ENCODE measurements at regions not wholly inside any gene's neighbourhood (a gene's known extent, or its start where the extent isn't known, plus 50 kb on each side); places are given as distances from the start of the nearest gene placed in this dataset.
"Not testable (repeated sequence)": the region's sequence is repeated elsewhere in the genome, so short reads cannot be mapped to it uniquely, and the experiment has no call there.

DNA sequence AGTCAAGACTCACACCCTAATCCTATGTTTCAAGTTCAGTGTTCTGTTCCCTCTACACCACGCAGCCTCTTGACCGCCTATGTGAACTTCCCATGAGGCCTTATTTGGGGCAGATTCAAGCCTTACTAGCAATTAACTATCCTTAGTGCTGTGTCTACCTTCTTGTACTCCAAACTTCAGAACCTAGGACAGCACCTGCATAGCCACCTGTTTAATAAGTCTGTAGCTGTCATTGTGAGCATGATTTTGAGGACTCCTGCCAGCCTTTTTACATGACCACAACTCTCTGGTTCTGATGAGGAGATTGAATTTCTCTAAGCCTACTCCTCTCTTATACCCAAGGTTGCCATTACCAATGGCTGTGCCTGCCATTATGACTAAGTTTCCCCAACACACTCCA is 50.8 kb upstream of the PCSK1 start:
- DNase-seq, result peak in 1 of 6 experiments; percentile 6

- DNase-seq, result no peak
Measured at GRCh38 chr5:96487859-96488258, 54.8 kb upstream of the PCSK1 start.

GRCh38 chr5:96489532-96489931 is 56.5 kb upstream of the PCSK1 start:
- DNase-seq, result no peak

GRCh38 chr5:96492459-96493047 is 59.5 kb upstream of the PCSK1 start:
- no peak for DNase-seq

- no peak for DNase-seq
Measured at GRCh38 chr5:96493219-96493790, 60.3 kb upstream of the PCSK1 start.

GRCh38 chr5:96495412-96495811 is 62.4 kb upstream of the PCSK1 start:
- not testable (repeated sequence) for DNase-seq

- DNase-seq, result not testable (repeated sequence)
Measured at GRCh38 chr5:96497027-96497426, 64.0 kb upstream of the PCSK1 start.

DNA sequence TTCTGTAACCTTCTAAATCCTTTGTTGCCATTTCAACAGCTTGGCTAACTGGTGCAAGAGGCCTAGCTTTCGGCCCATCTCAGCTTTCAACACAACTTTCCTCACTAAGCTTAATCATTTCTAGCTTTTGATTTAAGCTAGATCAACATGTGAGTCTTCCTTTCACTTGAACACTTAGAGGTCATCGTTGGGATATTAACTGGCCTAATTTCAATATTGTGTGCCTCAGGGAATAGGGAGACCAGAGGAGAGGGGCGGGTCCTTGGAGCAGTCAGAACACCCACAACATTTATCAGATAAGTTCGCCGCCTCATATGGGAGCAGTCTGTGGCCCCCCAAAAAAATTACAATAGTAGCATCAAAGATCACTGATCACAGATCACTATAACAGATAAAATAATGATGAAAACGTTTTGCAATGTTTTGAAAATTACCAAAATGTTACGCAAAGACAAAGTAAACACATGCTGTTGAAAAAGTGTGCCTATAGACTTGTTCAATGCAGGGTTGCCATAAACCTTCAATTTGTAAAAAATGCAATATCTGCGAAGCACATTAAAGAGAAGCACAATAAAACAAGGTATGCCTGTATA is 66.8 kb upstream of the PCSK1 start:
- no peak for DNase-seq

GRCh38 chr5:96501991-96502646 is 69.1 kb upstream of the PCSK1 start:
- no peak for DNase-seq

- no peak for DNase-seq
Measured at GRCh38 chr5:96503501-96504236, 70.6 kb upstream of the PCSK1 start.

- DNase-seq, result no peak
Measured at GRCh38 chr5:96506376-96506775, 73.3 kb upstream of the PCSK1 start.

DNA sequence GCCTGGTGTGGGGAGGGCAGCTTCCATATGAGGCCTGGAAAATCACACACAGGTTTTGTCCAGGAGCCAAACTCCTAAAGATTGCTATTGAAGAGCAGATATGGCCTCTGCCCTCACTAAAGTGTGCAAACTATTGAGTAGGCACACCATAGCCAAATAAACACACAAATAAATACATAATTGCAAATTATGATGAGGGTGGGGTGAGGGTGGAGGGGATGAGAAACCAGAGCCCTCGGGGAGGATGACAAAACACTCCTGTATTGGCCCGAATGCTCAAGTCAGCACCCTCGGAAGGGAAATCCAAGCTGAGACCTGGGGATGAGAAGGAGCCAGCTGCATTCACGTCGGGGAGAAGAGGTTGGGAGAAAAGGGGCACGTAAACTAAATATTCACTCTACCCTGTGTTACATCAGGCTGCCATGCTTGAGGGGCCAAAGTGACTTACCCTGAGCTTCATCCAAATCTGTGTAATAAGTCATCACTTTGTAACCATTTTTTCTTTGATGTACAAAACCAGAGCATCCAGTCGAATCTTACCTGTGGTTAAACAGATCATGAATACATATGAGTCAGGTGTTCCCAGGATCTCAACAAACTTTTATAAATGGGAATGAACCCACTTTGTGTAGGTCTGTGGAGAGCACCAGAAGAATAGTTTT is 73.9 kb upstream of the PCSK1 start:
- DNase-seq, result no peak

DNA sequence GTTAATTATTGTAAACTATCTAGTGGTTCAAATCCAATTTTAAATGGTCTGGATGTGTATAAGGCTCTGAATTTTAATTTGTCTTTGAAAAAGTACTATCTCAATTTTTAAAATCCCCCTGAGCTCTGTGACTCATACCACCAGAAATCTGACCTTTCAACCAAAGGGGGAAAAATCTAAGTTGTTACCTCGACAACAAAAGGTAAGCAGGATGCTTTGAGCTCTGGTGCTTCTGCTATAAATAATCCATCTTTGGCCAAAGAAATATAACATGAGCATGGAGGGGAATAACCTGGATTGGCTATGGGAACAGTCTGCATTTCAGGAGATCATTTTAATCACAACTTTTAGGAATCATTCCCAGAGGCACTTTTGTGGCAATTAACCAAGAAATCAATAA is 76.3 kb upstream of the PCSK1 start:
- DNase-seq, result no peak

DNA sequence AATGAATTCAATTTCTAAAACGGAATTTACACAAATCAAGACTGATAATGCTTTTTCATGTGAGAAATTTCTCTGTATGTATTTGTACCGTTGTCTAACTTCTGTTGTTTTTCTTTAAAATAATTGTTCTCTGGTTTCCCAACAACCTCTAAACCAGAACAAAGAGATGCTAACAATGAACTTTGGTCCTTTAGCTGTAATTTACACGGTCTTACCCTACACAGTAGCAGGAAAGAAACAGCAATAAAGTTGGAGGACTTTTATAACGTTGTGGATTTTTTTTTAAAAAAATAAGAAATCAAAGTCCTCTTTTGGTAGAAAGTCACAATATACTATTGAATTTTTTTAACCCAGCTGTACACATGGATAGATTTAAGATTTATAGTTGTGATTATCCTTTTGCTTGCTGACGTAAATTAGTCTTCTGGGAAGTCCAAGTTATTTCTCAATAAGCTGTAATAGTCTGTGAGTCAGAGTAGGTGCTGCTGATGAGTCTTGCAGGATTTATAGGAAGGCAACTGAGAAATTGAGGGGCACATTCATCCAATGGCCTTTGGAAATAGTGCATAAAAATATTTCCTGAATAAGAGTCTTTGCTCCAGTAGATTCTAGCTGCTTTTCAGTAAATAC is 76.8 kb upstream of the PCSK1 start:
- no peak for DNase-seq

GRCh38 chr5:96516631-96517071 is 83.6 kb upstream of the PCSK1 start:
- DNase-seq, result no peak

GRCh38 chr5:96517295-96517694 is 84.2 kb upstream of the PCSK1 start:
- no peak for DNase-seq

DNA sequence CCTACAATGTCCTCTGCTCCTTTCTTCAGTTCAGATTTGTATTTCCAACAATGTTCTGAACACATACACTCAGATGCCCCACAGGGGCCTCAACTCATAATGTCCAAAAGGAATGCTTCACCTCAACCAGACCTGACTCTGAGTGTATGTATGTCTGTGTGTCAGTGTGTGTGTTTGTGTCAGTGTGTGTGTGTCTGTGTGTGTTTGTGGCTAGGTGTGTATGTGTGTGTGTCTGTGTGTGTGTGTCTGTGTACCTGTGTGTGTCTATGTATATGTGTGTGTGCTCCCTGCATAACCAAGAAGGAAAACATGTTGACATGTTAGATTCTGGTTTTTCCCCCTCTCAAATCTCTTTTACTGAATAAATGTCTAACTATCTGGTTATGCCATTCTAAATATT is 87.3 kb upstream of the PCSK1 start:
- DNase-seq, result no peak

DNA sequence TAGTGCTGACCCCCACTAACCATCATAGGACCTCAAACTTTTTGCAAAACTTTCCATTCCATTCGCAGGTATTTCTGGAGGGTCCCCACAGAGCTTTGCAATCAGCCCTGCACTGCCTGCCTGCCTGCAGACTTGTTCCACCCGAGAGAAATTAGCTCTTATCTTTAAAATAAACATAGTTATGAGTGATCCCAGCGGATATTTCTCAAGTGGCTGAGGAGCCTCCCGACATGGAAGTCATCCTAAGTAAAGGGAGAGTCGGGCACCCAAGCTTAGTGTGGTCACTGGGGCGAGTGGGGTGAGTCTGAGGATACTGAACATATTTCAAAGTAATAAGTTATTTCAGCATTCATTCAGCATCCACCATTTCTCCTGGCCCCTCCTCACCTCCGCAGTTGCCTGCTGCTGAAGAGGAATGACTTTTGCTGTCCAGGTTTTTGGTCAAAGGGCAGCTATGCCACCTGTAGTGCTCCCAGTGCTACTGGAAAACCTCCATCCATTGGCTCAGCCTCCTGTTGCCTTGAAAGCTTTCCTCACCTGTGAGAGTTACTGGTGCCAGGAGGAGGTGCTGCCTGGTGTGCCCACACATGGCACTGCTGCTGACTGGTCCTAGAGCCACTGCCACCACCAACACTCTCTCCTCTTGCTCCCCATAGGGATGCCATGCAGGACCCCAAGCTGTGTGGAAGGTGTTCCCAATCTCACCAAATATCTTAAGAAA is 89.7 kb upstream of the PCSK1 start:
- no peak for DNase-seq

DNA sequence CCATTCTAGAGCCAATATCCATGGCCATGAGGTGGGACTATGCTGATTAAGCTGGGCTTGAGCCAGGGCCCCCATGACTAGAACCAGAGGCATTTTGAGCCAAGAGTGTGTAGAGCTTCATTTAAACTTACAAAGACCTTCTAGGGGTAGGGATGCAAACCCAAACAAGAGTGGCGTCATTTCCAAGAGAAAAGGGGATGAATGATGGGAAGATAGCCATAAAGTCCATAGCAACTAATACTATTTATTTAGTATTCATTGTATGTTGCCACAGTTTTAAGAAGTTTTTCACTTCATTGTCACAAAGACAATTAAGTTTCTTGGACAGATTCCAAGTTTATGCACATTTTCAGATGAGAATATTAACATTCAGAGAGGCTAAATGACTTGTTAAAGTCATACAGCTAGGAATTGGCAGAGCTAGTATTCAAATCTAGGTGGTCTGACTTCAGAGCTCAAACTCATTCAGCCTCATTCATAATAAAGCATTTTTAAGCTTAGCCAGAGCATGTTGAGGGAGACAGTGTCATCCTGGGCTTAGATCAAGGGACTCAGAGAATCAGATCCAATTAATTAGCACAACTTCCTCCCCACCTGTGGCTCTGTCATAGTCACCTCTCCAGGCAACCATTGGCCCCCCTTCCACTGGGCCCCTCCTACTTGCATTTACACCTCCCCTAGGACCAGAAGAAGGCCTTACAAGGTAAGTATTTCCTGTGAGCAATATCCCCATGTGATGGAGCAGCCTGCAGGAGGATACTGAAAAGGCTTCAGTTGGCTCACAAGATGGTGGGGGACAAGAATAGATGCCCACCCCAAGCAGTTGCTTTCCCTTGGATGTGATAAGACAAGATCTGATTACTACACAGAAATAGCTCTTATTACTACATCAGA is 95.0 kb upstream of the PCSK1 start:
- DNase-seq, result no peak

- no peak for DNase-seq
Measured at GRCh38 chr5:96528826-96529474, 95.9 kb upstream of the PCSK1 start.

Data from stimulated activated naive CD4-positive, alpha-beta T cell (primary cell).